ENCODE measurements at regions not wholly inside any gene's neighbourhood (a gene's known extent, or its start where the extent isn't known, plus 50 kb on each side); places are given as distances from the start of the nearest gene placed in this dataset.

DNA sequence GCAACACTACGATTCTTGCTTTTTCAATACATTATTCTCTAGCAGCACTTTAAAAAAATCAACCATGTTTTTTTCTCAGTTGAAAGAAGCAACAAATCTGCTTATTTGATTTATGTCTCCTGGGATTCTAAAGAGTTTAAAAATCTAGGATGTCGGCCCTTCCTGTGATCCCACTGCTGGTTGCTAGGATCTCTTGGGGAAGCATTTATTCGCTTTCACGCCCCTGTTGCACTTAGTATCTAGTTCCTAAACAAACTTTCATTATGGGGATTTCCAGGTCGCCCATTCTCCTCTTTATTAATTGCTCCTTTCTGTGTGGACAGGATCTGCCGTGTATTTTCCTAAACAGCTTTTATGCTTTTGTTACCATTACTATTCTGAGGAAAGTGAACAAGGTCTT is 313.5 kb downstream of the AGTPBP1 start:
- no peak for DNase-seq (ENCODE audit: low read depth)

DNA sequence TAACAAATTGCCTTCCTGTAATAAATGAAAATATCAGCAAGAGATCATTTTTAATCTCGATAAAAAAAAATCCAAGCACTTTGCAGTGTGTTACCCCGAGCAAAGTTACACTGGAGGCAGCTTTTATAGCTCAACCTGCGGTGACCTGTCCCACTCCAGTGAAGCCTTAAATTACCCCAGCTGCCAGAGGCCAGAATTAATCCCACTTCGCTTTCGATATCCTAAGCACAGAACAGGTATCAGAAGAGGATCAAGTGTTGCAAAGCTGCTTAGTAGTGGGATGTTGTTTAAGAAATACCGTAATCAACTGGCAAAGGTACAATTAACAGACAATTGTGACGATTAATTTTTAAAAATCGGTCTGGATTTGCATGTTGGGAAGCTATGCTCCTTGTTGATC is 314.0 kb downstream of the AGTPBP1 start:
- no peak for DNase-seq (ENCODE audit: low read depth)

- DNase-seq (ENCODE audit: low read depth): peak; percentile 11
Measured at GRCh38 chr9:85425153-85425611, 316.6 kb downstream of the AGTPBP1 start.

DNA sequence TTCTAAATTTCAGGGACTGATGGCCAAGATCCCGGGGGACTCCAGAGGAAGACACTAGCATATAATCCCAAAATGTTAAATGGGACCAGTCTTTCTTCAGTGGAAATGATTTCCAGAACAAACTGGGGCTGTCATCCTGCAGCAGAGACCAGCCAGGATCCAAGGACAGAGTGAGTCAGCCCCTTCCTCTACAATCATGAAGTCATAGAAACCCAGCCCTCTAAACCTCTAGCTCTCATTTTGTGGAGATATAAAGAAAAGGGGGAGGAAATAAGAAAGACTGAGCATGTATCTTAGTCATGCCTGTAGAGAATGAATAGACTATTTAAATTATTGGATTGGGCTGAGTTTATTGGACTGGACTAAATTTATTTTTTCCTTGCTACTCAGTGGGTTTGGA is 318.3 kb downstream of the AGTPBP1 start:
- no peak for DNase-seq (ENCODE audit: low read depth)

- no peak for DNase-seq (ENCODE audit: low read depth)
Measured at GRCh38 chr9:85421641-85422040, 320.1 kb downstream of the AGTPBP1 start.

- DNase-seq (ENCODE audit: low read depth): no peak
Measured at GRCh38 chr9:85420750-85421149, 321.0 kb downstream of the AGTPBP1 start.

GRCh38 chr9:85417674-85418073 is 324.1 kb downstream of the AGTPBP1 start:
- no peak for DNase-seq (ENCODE audit: low read depth)

DNA sequence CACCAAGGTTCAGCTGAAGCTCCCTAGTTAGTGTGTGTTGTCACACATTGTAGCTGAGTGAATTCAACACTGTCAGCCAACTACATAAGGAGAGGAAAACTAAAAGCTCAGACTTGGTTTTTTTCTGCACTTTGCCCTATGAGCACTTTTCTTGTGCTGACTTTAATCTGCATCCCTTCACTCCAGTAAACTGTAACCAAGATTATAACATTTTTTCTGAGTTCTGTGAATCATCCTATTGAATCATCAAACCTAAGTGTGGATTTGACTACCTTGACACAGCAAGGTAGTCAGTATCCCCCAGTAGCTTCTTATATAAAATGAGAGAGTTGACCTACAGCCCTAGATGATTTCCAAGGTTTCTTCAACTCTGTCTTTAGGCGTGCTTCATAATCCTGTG is 325.0 kb downstream of the AGTPBP1 start:
- DNase-seq (ENCODE audit: low read depth): no peak

DNA sequence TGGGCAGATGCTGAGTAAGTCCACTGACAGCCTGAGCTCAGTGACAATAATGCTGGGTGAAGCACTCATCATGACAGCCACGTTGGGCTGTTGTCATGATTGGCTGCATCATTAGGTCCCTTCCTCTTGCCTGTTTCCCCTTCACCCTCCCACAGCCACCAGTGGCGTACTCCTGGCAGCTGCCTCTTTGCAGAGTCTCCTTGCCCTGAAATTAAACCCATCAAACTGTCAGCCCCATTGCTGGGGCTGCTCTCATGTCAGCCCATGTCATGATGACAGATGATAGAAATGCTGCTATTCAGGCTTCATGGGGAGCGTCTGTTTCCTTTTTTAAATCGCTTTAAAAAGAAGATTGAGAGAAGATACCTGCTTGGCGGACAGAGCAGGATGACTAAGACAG is 327.4 kb downstream of the AGTPBP1 start:
- DNase-seq (ENCODE audit: low read depth): no peak

DNA sequence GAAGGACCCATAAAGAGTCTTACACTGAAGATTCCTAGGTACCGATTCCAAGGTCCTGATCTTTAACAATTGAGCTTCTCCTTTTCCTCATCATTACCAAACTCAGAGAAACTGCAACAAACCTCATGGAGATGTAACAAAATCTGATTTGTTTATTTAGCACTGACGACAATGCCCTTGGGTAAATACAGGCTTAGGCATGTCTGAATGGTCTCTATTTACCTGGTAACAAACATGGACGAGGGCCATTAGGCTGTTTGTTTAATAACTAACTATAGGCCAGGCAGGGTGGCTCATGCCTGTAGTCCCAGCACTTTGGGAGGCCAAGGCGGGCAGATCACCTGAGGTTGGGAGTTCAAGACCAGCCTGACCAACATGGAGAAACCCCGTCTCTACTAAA is 333.3 kb downstream of the AGTPBP1 start:
- no peak for DNase-seq (ENCODE audit: low read depth)

DNA sequence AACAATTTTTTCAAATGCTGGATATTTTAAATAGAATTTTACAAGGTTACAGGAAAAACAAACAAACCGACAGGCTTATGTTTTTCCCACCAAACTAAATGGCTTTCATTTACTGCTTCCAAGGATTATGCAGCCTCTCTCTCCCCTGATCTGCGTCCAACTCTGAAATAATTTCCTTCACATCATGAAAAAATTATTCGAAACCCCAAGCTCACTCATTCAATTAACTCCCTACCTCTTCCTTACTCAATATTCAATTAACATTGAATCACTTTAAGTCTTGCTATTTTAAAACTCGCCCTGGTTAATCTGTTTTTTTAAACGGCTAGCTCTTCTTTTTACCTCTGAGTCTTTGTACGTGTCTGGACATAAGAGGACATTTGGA is 336.2 kb downstream of the AGTPBP1 start:
- DNase-seq (ENCODE audit: low read depth): no peak

- no peak for DNase-seq (ENCODE audit: low read depth)
Measured at GRCh38 chr9:85404911-85405565, 336.7 kb downstream of the AGTPBP1 start.

DNA sequence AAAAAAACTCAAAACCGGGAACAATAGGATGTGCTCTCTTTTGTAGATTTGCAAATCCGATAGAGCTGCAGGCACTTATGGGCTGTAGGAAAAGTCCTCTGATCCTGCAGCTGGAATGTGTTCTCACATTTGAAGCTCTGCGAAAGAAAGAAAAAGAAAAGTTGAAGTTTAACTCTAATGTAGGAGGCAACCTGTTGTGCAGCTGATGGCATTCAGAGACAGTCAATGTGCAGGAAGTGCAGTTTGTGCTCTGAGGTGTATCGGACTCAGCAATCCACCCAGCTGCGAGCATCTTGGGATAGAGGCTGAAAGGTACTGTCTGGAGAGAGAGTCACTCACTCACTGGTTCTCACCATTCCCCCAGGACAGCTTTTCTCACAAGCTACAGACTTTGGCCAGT is 339.2 kb downstream of the AGTPBP1 start:
- DNase-seq (ENCODE audit: low read depth): no peak

DNA sequence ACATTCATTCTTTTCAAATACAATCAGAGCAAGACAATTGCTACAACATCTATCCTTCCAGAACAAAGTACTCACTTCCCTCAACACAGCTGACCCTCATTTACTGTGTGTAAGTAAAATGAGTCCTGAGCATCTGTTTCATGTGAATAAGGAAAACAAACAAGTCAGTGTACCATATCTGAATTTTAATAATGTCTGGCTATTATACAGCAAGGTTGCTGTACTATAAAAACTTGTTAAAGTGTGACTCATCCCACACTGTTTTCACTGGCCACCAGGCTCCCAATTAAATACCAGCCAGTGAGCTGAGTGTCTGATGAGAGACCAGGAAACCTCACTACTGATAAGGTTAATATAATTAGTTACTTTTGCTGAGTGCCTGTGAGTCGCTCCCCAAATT is 339.8 kb downstream of the AGTPBP1 start:
- no peak for DNase-seq (ENCODE audit: low read depth)

DNA sequence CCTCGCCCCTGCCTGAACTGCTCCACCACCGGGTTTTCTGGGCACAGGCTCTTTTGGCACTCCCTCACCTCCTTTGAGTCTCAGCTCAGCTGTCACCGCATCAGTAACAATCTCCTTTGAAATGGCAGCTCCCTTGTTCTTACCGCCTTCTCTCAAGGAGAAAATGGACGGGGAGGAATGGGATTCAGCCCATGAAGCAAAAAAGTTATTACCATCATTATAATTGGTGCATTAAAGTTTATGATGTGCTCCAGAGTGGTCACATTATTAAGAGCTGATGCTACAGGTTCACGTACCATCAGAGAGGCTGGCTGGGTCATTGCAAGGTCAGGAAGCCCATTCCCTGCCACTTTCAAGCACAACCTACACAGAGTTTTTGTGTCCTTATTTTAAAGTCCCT is 344.7 kb downstream of the AGTPBP1 start:
- no peak for DNase-seq (ENCODE audit: low read depth)

- no peak for DNase-seq (ENCODE audit: low read depth)
Measured at GRCh38 chr9:85392260-85392659, 349.5 kb downstream of the AGTPBP1 start.

GRCh38 chr9:85377731-85378289 is 363.9 kb downstream of the AGTPBP1 start:
- DNase-seq (ENCODE audit: low read depth): no peak

GRCh38 chr9:85368781-85369180 is 373.0 kb downstream of the AGTPBP1 start:
- no peak for DNase-seq (ENCODE audit: low read depth)

DNA sequence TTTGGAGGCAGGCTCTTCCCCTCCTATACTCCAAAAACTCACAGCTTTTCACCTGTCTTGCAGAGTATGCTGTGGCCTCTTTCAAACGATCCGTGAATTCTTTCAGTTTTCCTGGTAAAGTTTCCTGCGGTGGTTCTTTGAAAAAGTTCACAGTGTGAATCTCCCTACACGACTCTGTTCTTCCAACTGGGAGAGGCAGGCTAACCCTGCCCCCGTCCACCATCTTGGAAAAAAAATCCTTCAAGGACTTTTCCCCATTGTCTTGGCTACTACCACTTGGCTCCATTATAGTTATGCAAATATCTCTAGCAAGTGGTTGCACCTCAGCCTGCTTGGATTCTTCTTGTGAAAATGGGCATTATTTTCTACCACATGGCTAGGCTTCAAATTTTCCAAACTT is 382.6 kb downstream of the AGTPBP1 start:
- no peak for DNase-seq (ENCODE audit: low read depth)

DNA sequence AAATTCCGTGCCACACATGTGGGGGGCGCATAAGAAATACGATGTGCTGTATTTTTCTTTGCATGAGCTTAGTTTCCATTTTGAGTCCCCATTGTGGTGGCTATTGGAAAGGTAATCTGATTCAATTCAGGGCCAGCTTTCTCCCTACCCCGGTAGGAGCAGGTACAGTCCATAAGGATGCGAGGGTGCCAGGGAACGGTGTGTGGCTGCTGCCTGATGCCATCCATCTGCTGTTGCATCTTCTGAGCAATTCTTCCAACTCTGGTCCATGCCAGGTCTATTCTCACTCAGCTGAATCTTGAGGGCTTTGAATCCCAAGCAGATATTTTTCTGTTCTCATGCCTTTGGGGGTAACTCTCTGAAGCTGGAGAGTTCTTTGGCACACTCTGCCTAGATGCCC is 392.7 kb downstream of the AGTPBP1 start:
- no peak for DNase-seq (ENCODE audit: low read depth)

GRCh38 chr9:85347541-85347940 is 394.2 kb downstream of the AGTPBP1 start:
- no peak for DNase-seq (ENCODE audit: low read depth)

GRCh38 chr9:85344901-85345300 is 396.9 kb downstream of the AGTPBP1 start:
- DNase-seq (ENCODE audit: low read depth): no peak

GRCh38 chr9:85339338-85339737 is 402.4 kb downstream of the AGTPBP1 start:
- DNase-seq (ENCODE audit: low read depth): no peak

DNA sequence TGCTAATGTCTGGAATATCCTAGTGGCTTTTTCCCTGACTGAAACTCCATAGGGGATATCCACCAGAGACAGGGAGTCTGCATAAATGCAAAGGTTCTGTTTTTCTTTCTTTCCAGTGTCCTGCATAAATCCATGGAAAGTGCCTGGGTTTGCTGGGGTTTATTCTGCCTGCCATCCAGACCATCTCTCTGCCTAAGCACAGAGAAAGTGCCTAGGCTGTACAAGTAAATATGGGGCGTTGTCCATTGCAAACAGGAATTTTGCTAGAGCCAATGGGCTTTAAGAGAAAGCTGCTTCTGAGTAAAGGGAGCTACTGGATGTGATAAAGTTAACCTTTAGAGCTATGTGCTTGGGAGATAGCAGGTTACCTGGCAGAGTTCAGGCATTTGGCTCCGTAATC is 407.5 kb downstream of the AGTPBP1 start:
- DNase-seq (ENCODE audit: low read depth): no peak
